DND-41 (cell line): ENCODE measurements at regions not wholly inside any gene's neighbourhood (a gene's known extent, or its start where the extent isn't known, plus 50 kb on each side); places are given as distances from the start of the nearest gene placed in this dataset.
"Not testable (repeated sequence)": the region's sequence is repeated elsewhere in the genome, so short reads cannot be mapped to it uniquely, and the experiment has no call there.

Experiments used
- ATAC-seq: fragments of 200-7000 bp; cut with Tn5 transposase; 3 replicates; pipeline ENCODE4 v1.9.1; 2021; ENCODE audit warnings: low read depth; ENCODE audit not compliant: insufficient read depth
- DNase-seq: peaks from one replicate; pipeline ENCODE4 v3.0.0-alpha.2; 2020
- H2AFZ ChIP-seq: 2 replicates; pipeline ENCODE4 v1.6.0; 2012; ENCODE audit warnings: low read depth, low read length
- H3K27ac ChIP-seq: 2 replicates; pipeline ENCODE4 v1.5.1; 2012; ENCODE audit warnings: low read length, inconsistent platforms
- H3K27me3 ChIP-seq: fragments of 200-600 bp; sonication (generic); 2 replicates; pipeline ENCODE4 v1.6.0; 2012; ENCODE audit warnings: low read length, mild to moderate bottlenecking, inconsistent platforms; ENCODE audit not compliant: insufficient read depth, poor library complexity
- H3K36me3 ChIP-seq: 2 replicates; pipeline ENCODE4 v1.5.1; 2012; ENCODE audit warnings: low read length, inconsistent platforms; ENCODE audit not compliant: insufficient read depth
- H3K4me1 ChIP-seq: 2 replicates; pipeline ENCODE4 v1.5.1; 2012; ENCODE audit warnings: mild to moderate bottlenecking, low read length; ENCODE audit not compliant: insufficient read depth
- H3K4me2 ChIP-seq: 2 replicates; pipeline ENCODE4 v1.6.0; 2012; ENCODE audit warnings: mild to moderate bottlenecking, moderate library complexity, low read length, inconsistent platforms; ENCODE audit not compliant: insufficient read depth
- H3K4me3 ChIP-seq, 2 experiments: fragments of 200-600 bp in 1 of 2; shearing (Covaris generic) in 1 of 2; 2 replicates each; pipeline ENCODE4 v1.5.1; 2012 to 2016; ENCODE audit warnings: inconsistent platforms in 2 of 2, low read length in 2 of 2, mild to moderate bottlenecking in 2 of 2, low read depth in 1 of 2, moderate library complexity in 1 of 2
- H3K79me2 ChIP-seq: 2 replicates; pipeline ENCODE4 v1.6.0; 2012; ENCODE audit warnings: low read length, inconsistent platforms; ENCODE audit not compliant: insufficient read depth
- H3K9ac ChIP-seq: 2 replicates; pipeline ENCODE4 v1.6.0; 2012; ENCODE audit warnings: low read depth, mild to moderate bottlenecking, inconsistent platforms, low read length, moderate library complexity
- H3K9me3 ChIP-seq: 2 replicates; pipeline ENCODE4 v1.5.1; 2012; ENCODE audit warnings: low read length, moderate library complexity, mild to moderate bottlenecking, inconsistent platforms; ENCODE audit not compliant: insufficient read depth, severe bottlenecking
- H4K20me1 ChIP-seq: 2 replicates; pipeline ENCODE4 v1.6.0; 2012; ENCODE audit warnings: low read length; ENCODE audit not compliant: insufficient read depth
- CTCF ChIP-seq: IDR thresholded peaks from 2 replicates; pipeline ENCODE4 v1.5.1; 2012; ENCODE audit warnings: borderline replicate concordance, low read length, moderate library complexity, mild to moderate bottlenecking; ENCODE audit not compliant: poor library complexity, severe bottlenecking; ENCODE audit errors: extremely low read depth
- EZH2 ChIP-seq: IDR thresholded peaks from 3 replicates; pipeline ENCODE4 v1.6.1; 2012; ENCODE audit warnings: borderline replicate concordance, low read depth, mild to moderate bottlenecking, moderate library complexity, low read length, inconsistent platforms; ENCODE audit not compliant: severe bottlenecking

DNA sequence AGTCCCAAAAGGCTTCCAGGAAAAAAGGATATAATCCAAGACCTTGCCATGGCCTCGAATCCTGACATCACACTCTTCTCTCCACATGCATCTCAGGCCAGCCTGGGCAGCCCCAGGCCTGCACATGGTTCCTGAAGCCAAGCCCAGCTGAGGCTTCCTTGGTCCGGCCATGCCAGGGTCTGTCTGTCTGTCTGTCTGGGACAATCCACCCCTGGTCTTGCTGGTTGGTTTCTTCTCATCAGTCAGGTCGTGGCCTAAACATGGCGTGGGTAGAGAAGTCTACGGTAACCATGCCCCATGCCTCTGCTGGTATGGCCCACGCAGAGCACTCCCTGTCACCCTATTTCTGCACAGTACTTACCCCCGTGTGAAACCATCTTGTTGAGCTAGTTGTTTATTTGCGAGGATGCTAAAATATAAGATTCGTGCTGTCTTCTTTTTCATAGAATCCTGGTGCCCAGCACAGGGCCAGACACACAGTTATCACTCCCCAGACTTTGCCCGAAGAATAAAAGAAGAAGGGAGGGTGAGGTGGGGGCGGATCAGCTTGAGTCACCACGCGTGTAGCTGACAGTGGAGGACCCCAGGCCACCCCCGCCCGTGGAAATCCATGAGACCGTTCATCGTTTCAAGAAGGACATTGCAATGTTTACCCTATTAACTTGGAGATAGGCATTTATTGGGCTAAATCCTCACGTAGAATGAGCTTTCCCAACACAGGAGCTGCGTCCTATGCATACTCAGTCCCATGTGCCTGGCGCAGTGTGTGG, 107.2 kb downstream of the RNASET2 start:
- no peak overlapping the region for H3K9ac ChIP-seq
- no peaks in the 10 kb centered on the region for H3K4me1 ChIP-seq
- H3K27me3 ChIP-seq = no peaks in the 10 kb centered on the region
- DNase-seq (no peak), ATAC-seq (no peak)
- H3K27ac ChIP-seq = no peak overlapping the region
- TF ChIP-seq CTCF (no peak), EZH2 (no peak)
- H3K79me2 ChIP-seq = no peaks in the 10 kb centered on the region
- no peaks in the 10 kb centered on the region for H3K9me3 ChIP-seq
- H4K20me1 ChIP-seq = no peaks in the 10 kb centered on the region
- H3K36me3 ChIP-seq = no peaks in the 10 kb centered on the region
- no peak overlapping the region for H3K4me2 ChIP-seq
- H2AFZ ChIP-seq = no peak overlapping the region
- no peak overlapping the region for H3K4me3 ChIP-seq

DNA sequence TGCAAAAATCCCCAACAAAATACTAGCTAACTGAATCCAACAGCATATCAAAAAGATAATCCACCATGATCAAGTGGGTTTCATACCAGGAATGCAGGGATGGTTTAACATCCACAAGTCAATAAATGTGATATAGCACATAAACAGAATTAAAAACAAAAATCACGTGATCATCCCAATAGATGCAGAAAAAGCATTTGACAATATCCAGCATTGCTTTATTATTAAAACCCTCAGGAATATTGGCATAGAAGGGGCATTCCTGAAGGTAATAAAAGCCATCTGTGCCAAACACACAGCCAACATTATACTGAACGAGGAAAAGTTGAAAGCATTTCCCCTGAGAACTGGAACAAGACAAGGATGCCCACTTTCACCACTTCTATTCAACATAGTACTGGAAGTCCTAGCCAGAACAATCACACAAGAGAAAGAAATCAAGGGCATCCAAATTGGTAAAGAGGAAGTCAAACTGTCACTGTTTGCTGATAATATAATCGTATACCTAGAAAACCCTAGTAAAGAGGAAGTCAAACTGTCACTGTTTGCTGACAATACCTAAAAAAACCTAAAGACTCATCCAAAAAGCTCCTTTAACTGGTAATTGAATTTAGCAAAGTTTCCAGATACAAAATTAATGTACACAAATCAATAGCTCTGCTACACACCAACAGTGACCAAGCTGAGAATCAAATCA, 109.8 kb downstream of the RNASET2 start:
- H3K9ac ChIP-seq, H3K4me1 ChIP-seq, H3K4me3 ChIP-seq, H2AFZ ChIP-seq, ATAC-seq, H3K27ac ChIP-seq, H3K36me3 ChIP-seq, H3K27me3 ChIP-seq, DNase-seq, H3K4me2 ChIP-seq, H3K9me3 ChIP-seq, H3K79me2 ChIP-seq, H4K20me1 ChIP-seq: not testable (repeated sequence)

GRCh38 chr6:166842607-166843006, 113.7 kb downstream of the RNASET2 start:
- H3K4me2 ChIP-seq = no peak overlapping the region

More at GRCh38 chr6:166842607-166843006, 113.7 kb downstream of the RNASET2 start:
- Histone ChIP-seq H3K79me2 (no peaks in the 10 kb centered on the region), H3K4me3 (no peak overlapping the region), H3K27ac (no peak overlapping the region), H3K27me3 (no peaks in the 10 kb centered on the region), H3K36me3 (no peaks in the 10 kb centered on the region), H3K9me3 (no peaks in the 10 kb centered on the region), H3K9ac (no peak overlapping the region), H3K4me1 (no peaks in the 10 kb centered on the region), H4K20me1 (no peaks in the 10 kb centered on the region), H2AFZ (no peak overlapping the region)
- DNase-seq (no peak), ATAC-seq (no peak)
- TF ChIP-seq CTCF = no peak
- no peak for TF ChIP-seq EZH2
